GM23248 (cell line): ENCODE measurements at regions not wholly inside any gene's neighbourhood (a gene's known extent, or its start where the extent isn't known, plus 50 kb on each side); places are given as distances from the start of the nearest gene placed in this dataset.

Experiments
- DNase-seq: peaks from one replicate; pipeline ENCODE4 v3.0.0-alpha.2; 2015
- H2AFZ ChIP-seq: fragments of 200-600 bp; sonication (generic); 2 replicates; pipeline ENCODE4 v1.6.1; 2016; ENCODE audit warnings: antibody characterized with exemption
- H3F3A ChIP-seq: fragments of 200-600 bp; sonication (generic); 2 replicates; pipeline ENCODE4 v1.6.1; 2016; ENCODE audit warnings: mild to moderate bottlenecking, antibody characterized with exemption, mixed run types; ENCODE audit not compliant: insufficient read depth
- H3K27ac ChIP-seq: fragments of 200-600 bp; sonication (generic); 2 replicates; pipeline ENCODE4 v1.5.1; 2016; ENCODE audit warnings: mild to moderate bottlenecking
- H3K27me3 ChIP-seq: fragments of 200-600 bp; sonication (generic); replicated peaks from 2 replicates; pipeline ENCODE4 v1.6.1; 2016; ENCODE audit warnings: mild to moderate bottlenecking; ENCODE audit not compliant: insufficient read depth
- H3K36me3 ChIP-seq: fragments of 200-600 bp; sonication (generic); 2 replicates; pipeline ENCODE4 v1.6.1; 2016; ENCODE audit warnings: low read depth, mild to moderate bottlenecking
- H3K4me1 ChIP-seq: fragments of 200-600 bp; sonication (generic); 2 replicates; pipeline ENCODE4 v1.6.1; 2016; ENCODE audit warnings: mild to moderate bottlenecking; ENCODE audit not compliant: insufficient read depth
- H3K4me2 ChIP-seq: fragments of 200-600 bp; sonication (generic); one replicate; pipeline ENCODE4 v1.6.1; 2016; ENCODE audit warnings: mild to moderate bottlenecking; ENCODE audit not compliant: unreplicated experiment
- H3K4me3 ChIP-seq: fragments of 200-600 bp; sonication (generic); 2 replicates; pipeline ENCODE4 v1.5.1; 2016; ENCODE audit warnings: mild to moderate bottlenecking
- H3K79me2 ChIP-seq: fragments of 200-600 bp; sonication (generic); 2 replicates; pipeline ENCODE4 v1.6.1; 2016; ENCODE audit warnings: mild to moderate bottlenecking; ENCODE audit not compliant: insufficient read depth
- H3K9ac ChIP-seq: fragments of 200-600 bp; sonication (generic); 2 replicates; pipeline ENCODE4 v1.6.1; 2016; ENCODE audit warnings: mild to moderate bottlenecking
- H3K9me2 ChIP-seq: fragments of 200-600 bp; sonication (generic); 2 replicates; pipeline ENCODE4 v1.6.1; 2016; ENCODE audit warnings: mixed run types, mild to moderate bottlenecking, moderate library complexity; ENCODE audit not compliant: insufficient read depth
- H3K9me3 ChIP-seq: fragments of 200-600 bp; sonication (generic); one replicate; pipeline ENCODE4 v1.6.1; 2017; ENCODE audit warnings: low read depth
- H4K20me1 ChIP-seq: fragments of 200-600 bp; sonication (generic); 2 replicates; pipeline ENCODE4 v1.6.0; 2016; ENCODE audit not compliant: insufficient read depth
- EZH2 ChIP-seq: fragments of 200-600 bp; sonication (generic); IDR thresholded peaks from 2 replicates; pipeline ENCODE4 v1.6.1; 2018; ENCODE audit warnings: antibody characterized with exemption, mild to moderate bottlenecking; ENCODE audit not compliant: insufficient read depth, poor library complexity, severe bottlenecking
- EZH2phosphoT487 ChIP-seq: fragments of 200-600 bp; sonication (generic); IDR thresholded peaks from 2 replicates; pipeline ENCODE4 v1.6.1; 2018; ENCODE audit warnings: antibody characterized with exemption, moderate library complexity, mild to moderate bottlenecking, low read depth; ENCODE audit not compliant: insufficient read depth
- WGBS, 2 experiments: methylation state at CpG; one replicate each; pipeline ENCODE4 v1.1.6; 2015 to 2017; ENCODE audit warnings: low lambda C conversion rate in 2 of 2, low coverage in 1 of 2; ENCODE audit errors: missing lambda C conversion rate in 2 of 2; 5-methylcytosine and 5-hydroxymethylcytosine counted together
- in situ Hi-C: fragments of 300-500 bp; cut with MboI; formaldehyde crosslinking; loops from 2 replicates; pipeline ENCODE4 v1.15.0; 2020

- 81 to 96% methylated on average over 3 of the region's 3 CpGs for WGBS, 2 experiments
- peaks cover 8% of the 10 kb centered on the region for H3F3A ChIP-seq
- H3K4me1 ChIP-seq = peaks cover 15% of the 10 kb centered on the region
- H3K9ac ChIP-seq = no peak overlapping the region
- in situ Hi-C loops = no loop called here
- no peaks in the 10 kb centered on the region for H4K20me1 ChIP-seq
- no peaks in the 10 kb centered on the region for H3K9me3 ChIP-seq
- H3K27me3 ChIP-seq = no peaks in the 10 kb centered on the region
- TF ChIP-seq EZH2 = no peak
- TF ChIP-seq EZH2phosphoT487 = no peak
- no peak overlapping the region for H3K4me3 ChIP-seq
- DNase-seq = no peak
- no peak overlapping the region for H3K27ac ChIP-seq
- H3K9me2 ChIP-seq = no peaks in the 10 kb centered on the region
- H3K36me3 ChIP-seq = no peaks in the 10 kb centered on the region
- no peaks in the 10 kb centered on the region for H3K79me2 ChIP-seq
- H2AFZ ChIP-seq = no peak overlapping the region
- H3K4me2 ChIP-seq = no peak overlapping the region
These were observed 437.8 kb downstream of the RFC3 start for GRCh38 chr13:34255711-34256110.

GRCh38 chr13:34256236-34256635 is 438.3 kb downstream of the RFC3 start:
- Histone ChIP-seq H3K9ac (no peak overlapping the region), H4K20me1 (no peaks in the 10 kb centered on the region), H3K79me2 (no peaks in the 10 kb centered on the region), H3K9me2 (no peaks in the 10 kb centered on the region), H3K4me2 (no peak overlapping the region), H3K27ac (no peak overlapping the region), H3K27me3 (no peaks in the 10 kb centered on the region), H3K4me1 (peaks cover 15% of the 10 kb centered on the region), H3K4me3 (no peak overlapping the region), H3K36me3 (no peaks in the 10 kb centered on the region), H3F3A (peaks cover 8% of the 10 kb centered on the region), H2AFZ (no peak overlapping the region), H3K9me3 (no peaks in the 10 kb centered on the region)
- TF ChIP-seq EZH2 (no peak), EZH2phosphoT487 (no peak)
- DNase-seq = no peak
- in situ Hi-C loops = no loop called here
- 76 to 84% methylated on average over 2 of the region's 2 CpGs for WGBS, 2 experiments

- no peak overlapping the region for H3K4me3 ChIP-seq
- H3K9me3 ChIP-seq = no peaks in the 10 kb centered on the region
- no peak for TF ChIP-seq EZH2
- no peak for TF ChIP-seq EZH2phosphoT487
- no peak for DNase-seq
- no peaks in the 10 kb centered on the region for H3K9me2 ChIP-seq
- peaks cover 15% of the 10 kb centered on the region for H3K4me1 ChIP-seq
- H3K36me3 ChIP-seq = no peaks in the 10 kb centered on the region
- peaks cover 8% of the 10 kb centered on the region for H3F3A ChIP-seq
- H3K27ac ChIP-seq = no peak overlapping the region
- peak overlapping the region; percentile 36; the same call in 1 of the 2 replicates for H2AFZ ChIP-seq
- H3K27me3 ChIP-seq = no peaks in the 10 kb centered on the region
- H4K20me1 ChIP-seq = no peaks in the 10 kb centered on the region
- in situ Hi-C loops = no loop called here
- WGBS, 2 experiments = 33 to 41% methylated on average over 4 of the region's 4 CpGs
- no peaks in the 10 kb centered on the region for H3K79me2 ChIP-seq
- H3K4me2 ChIP-seq = peak overlapping the region; percentile 72
- H3K9ac ChIP-seq = no peak overlapping the region
These were observed 440.0 kb downstream of the RFC3 start for GRCh38 chr13:34257966-34258365.

DNA sequence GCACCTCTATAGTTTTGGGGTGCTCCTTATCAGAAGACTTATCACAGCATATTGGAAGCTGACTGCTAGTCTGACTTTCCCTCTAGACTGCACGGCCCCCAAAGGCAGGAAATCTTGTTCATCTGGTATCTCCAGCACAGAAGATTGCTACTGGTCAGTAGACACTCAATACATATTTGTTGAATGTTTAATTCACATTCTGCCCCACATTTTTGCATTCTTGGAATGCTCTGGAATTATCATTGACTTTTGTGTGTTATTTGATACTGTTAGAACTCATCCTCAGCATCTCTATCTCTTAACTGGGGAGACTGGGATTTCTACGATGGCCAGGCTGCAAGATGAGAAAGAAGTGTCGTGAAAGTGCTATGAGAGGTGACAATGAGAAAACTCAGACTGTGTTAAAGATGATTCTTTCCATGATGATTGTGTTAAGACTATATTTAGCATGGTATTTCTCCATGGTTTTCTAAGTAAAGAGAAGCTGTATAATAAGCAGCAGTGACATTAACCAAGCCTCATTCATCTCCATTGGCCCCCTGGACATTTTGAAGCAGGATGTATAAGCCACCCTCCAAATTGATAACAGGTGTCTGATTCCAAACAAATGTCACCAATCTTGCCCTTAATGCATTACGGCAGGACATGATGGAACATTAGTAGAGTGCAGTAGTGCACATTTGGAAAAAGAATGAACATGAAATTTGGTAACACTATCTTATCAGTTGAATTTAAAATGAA is 440.9 kb downstream of the RFC3 start:
- WGBS, 2 experiments = 32 to 33% methylated on average over 4 of the region's 4 CpGs
- Histone ChIP-seq H3K36me3 (no peaks in the 10 kb centered on the region), H2AFZ (peak overlapping the region; percentile 36), H3K4me2 (peak overlapping the region; percentile 72), H3K27me3 (no peaks in the 10 kb centered on the region), H4K20me1 (no peaks in the 10 kb centered on the region), H3K9me2 (no peaks in the 10 kb centered on the region), H3K27ac (no peak overlapping the region), H3F3A (peaks cover 8% of the 10 kb centered on the region), H3K79me2 (no peaks in the 10 kb centered on the region), H3K4me3 (0 out of 2 replicates have a peak overlapping the region, but pooled peaks have one; percentile 19), H3K4me1 (peaks cover 15% of the 10 kb centered on the region), H3K9me3 (no peaks in the 10 kb centered on the region), H3K9ac (no peak overlapping the region)
- DNase-seq = peak; percentile 25
- in situ Hi-C loops = no loop called here
- no peak for TF ChIP-seq EZH2

DNA sequence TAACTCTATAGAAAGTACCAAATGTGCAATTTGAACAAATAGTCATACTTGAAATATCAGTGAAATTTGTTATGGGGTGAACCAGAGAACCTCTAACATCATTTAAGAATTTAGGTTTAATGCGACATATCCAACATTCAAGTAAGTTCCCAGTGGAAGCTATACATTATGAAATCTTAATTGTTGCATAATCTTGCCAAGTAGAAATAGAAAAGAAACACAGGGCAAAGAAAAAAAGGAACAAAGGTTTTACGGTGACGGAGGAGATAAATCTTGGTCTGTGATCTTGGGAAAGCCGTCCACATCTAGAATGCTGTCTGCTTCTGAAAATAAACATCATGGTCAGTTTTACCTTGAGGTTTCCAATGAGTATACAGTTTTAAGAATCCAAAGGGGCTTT is 445.7 kb downstream of the RFC3 start:
- no peak overlapping the region for H3K4me2 ChIP-seq
- DNase-seq = no peak
- whole genome bisulfite sequencing, 2 experiments = 96 to 98% methylated on average over 4 of the region's 4 CpGs
- H2AFZ ChIP-seq = no peak overlapping the region
- no peaks in the 10 kb centered on the region for H3K9me2 ChIP-seq
- H3K79me2 ChIP-seq = no peaks in the 10 kb centered on the region
- H3K9me3 ChIP-seq = no peaks in the 10 kb centered on the region
- no peak overlapping the region for H3K4me3 ChIP-seq
- TF ChIP-seq EZH2 (no peak), EZH2phosphoT487 (no peak)
- no peak overlapping the region for H3K27ac ChIP-seq
- in situ Hi-C loops = no loop called here
- no peak overlapping the region for H3K9ac ChIP-seq
- no peaks in the 10 kb centered on the region for H3K36me3 ChIP-seq
- no peaks in the 10 kb centered on the region for H3K27me3 ChIP-seq
- H4K20me1 ChIP-seq = no peaks in the 10 kb centered on the region
- H3F3A ChIP-seq = peaks cover 4% of the 10 kb centered on the region
- H3K4me1 ChIP-seq = peaks cover 12% of the 10 kb centered on the region
